22Rv1 (cell line): ENCODE measurements at regions not wholly inside any gene's neighbourhood (a gene's known extent, or its start where the extent isn't known, plus 50 kb on each side); places are given as distances from the start of the nearest gene placed in this dataset.

Source experiments
- CTCF ChIP-seq: fragments of 450-650 bp; IDR thresholded peaks from 2 replicates; pipeline ENCODE4 v1.5.1; 2017; ENCODE audit warnings: mild to moderate bottlenecking
- ZFX ChIP-seq: fragments of 450-650 bp; IDR thresholded peaks from 2 replicates; pipeline ENCODE4 v1.6.1; 2017; ENCODE audit warnings: antibody characterized with exemption, borderline replicate concordance

- no peak for TF ChIP-seq CTCF
- no peak for TF ChIP-seq ZFX
These were observed 207.8 kb upstream of the AMOT start for GRCh38 chrX:113048480-113048879.
